ENCODE measurements at regions not wholly inside any gene's neighbourhood (a gene's known extent, or its start where the extent isn't known, plus 50 kb on each side); places are given as distances from the start of the nearest gene placed in this dataset.
"Not testable (repeated sequence)": the region's sequence is repeated elsewhere in the genome, so short reads cannot be mapped to it uniquely, and the experiment has no call there.

GRCh38 chr2:91742973-91743490 is 3051.6 kb downstream of the RPIA start:
- not testable (repeated sequence) for H3K4me2 ChIP-seq, H3K4me3 ChIP-seq

GRCh38 chr2:91743910-91744309 is 3052.4 kb downstream of the RPIA start:
- not testable (repeated sequence) for H3K36me3 ChIP-seq, H3K27ac ChIP-seq

More at GRCh38 chr2:91742973-91743490, 3051.6 kb downstream of the RPIA start:
- not testable (repeated sequence) for H3K4me1 ChIP-seq; H3K36me3 ChIP-seq; H3K9me3 ChIP-seq (replicated peaks in 1 of 11); H3K9ac ChIP-seq; H3K27ac ChIP-seq; H4K20me1 ChIP-seq; H3K27me3 ChIP-seq

GRCh38 chr2:91744700-91745141 is 3053.2 kb downstream of the RPIA start:
- H4K20me1 ChIP-seq, H3K36me3 ChIP-seq, H3K4me2 ChIP-seq, H3K4me1 ChIP-seq, H3K27ac ChIP-seq, H3K27me3 ChIP-seq, H3K4me3 ChIP-seq, H3K9ac ChIP-seq: not testable (repeated sequence)
- peaks cover 10 to 15% (median 14%) of the 10 kb centered on the region in 11 experiments; a peak in 20 of 22 replicates for H3K9me3 ChIP-seq (replicated peaks in 1 of 11)

More at GRCh38 chr2:91743910-91744309, 3052.4 kb downstream of the RPIA start:
- H4K20me1 ChIP-seq, H3K4me2 ChIP-seq, H3K4me3 ChIP-seq, H3K9ac ChIP-seq, H3K4me1 ChIP-seq, H3K27me3 ChIP-seq: not testable (repeated sequence)
- H3K9me3 ChIP-seq (replicated peaks in 1 of 11): peaks cover 9 to 13% (median 11%) of the 10 kb centered on the region in 11 experiments; a peak in 20 of 22 replicates

GRCh38 chr2:91748902-91749301 is 3057.4 kb downstream of the RPIA start:
- 0 out of 22 replicates have a peak overlapping the region, but pooled peaks of 1 of the 11 experiments have one; percentile 29 for H3K4me2 ChIP-seq

GRCh38 chr2:91749665-91750064 is 3058.2 kb downstream of the RPIA start:
- H3K27me3 ChIP-seq, H3K36me3 ChIP-seq, H3K4me1 ChIP-seq, H4K20me1 ChIP-seq, H3K4me3 ChIP-seq, H3K9ac ChIP-seq: not testable (repeated sequence)
- peak overlapping the region in 3 of 11 experiments; percentile 45 to 62 (median 46); a peak in 5 of 22 replicates for H3K27ac ChIP-seq
- peaks cover 10 to 15% (median 14%) of the 10 kb centered on the region in 11 experiments; a peak in 20 of 22 replicates for H3K9me3 ChIP-seq (replicated peaks in 1 of 11)
- H3K4me2 ChIP-seq: 0 out of 22 replicates have a peak overlapping the region, but pooled peaks of 1 of the 11 experiments have one; percentile 16

More at GRCh38 chr2:91748902-91749301, 3057.4 kb downstream of the RPIA start:
- Histone ChIP-seq H3K4me3 (peak overlapping the region in 3 of 10 experiments; percentile 20 to 42 (median 28); a peak in 3 of 20 replicates), H3K4me1 (no peaks in the 10 kb centered on the region), H3K9me3 (replicated peaks in 1 of 11) (peaks cover 10 to 15% (median 14%) of the 10 kb centered on the region in 11 experiments; a peak in 20 of 22 replicates), H3K9ac (peak overlapping the region in 1 of 11 experiments; percentile 11; a peak in 1 of 22 replicates), H3K27ac (peak overlapping the region in 3 of 11 experiments; percentile 45 to 62 (median 46); a peak in 5 of 22 replicates), H3K27me3 (no peaks in the 10 kb centered on the region), H4K20me1 (no peaks in the 10 kb centered on the region), H3K36me3 (no peaks in the 10 kb centered on the region)
- TF ChIP-seq Cebpa-rat (IDR thresholded peaks at IDR 0.05): no peak

- H3K36me3 ChIP-seq; H3K9ac ChIP-seq; H3K27ac ChIP-seq; H4K20me1 ChIP-seq; H3K9me3 ChIP-seq (replicated peaks in 1 of 11); H3K4me3 ChIP-seq; H3K27me3 ChIP-seq; H3K4me2 ChIP-seq; H3K4me1 ChIP-seq: not testable (repeated sequence)
These were observed 3068.0 kb downstream of the RPIA start for GRCh38 chr2:91759361-91759941.

- H3K4me2 ChIP-seq; H3K36me3 ChIP-seq; H3K9ac ChIP-seq; H3K4me3 ChIP-seq; H3K4me1 ChIP-seq; H4K20me1 ChIP-seq; H3K27ac ChIP-seq; H3K9me3 ChIP-seq (replicated peaks in 1 of 11); H3K27me3 ChIP-seq: not testable (repeated sequence)
These were observed 3069.2 kb downstream of the RPIA start for GRCh38 chr2:91760672-91761071.

GRCh38 chr2:91762312-91762711 is 3070.8 kb downstream of the RPIA start:
- not testable (repeated sequence) for H3K4me2 ChIP-seq; H3K27ac ChIP-seq; H3K36me3 ChIP-seq; H3K4me3 ChIP-seq; H3K9me3 ChIP-seq (replicated peaks in 1 of 11); H3K9ac ChIP-seq; H3K27me3 ChIP-seq; H4K20me1 ChIP-seq
- peaks cover 0 to 14% (median 0%) of the 10 kb centered on the region in 10 experiments; a peak in 6 of 20 replicates for H3K4me1 ChIP-seq

- H3K36me3 ChIP-seq; H3K9ac ChIP-seq; H4K20me1 ChIP-seq; H3K27me3 ChIP-seq; H3K4me3 ChIP-seq; H3K27ac ChIP-seq; H3K9me3 ChIP-seq (replicated peaks in 1 of 11): not testable (repeated sequence)
- Histone ChIP-seq H3K4me2 (0 out of 22 replicates have a peak overlapping the region, but pooled peaks of 1 of the 11 experiments have one; percentile 7), H3K4me1 (peaks cover 0 to 21% (median 0%) of the 10 kb centered on the region in 10 experiments; a peak in 6 of 20 replicates)
These were observed 3072.2 kb downstream of the RPIA start for GRCh38 chr2:91763710-91764109.

GRCh38 chr2:91764581-91765002 is 3073.1 kb downstream of the RPIA start:
- H3K27ac ChIP-seq; H3K27me3 ChIP-seq; H3K4me3 ChIP-seq; H3K36me3 ChIP-seq; H3K9me3 ChIP-seq (replicated peaks in 1 of 11); H3K4me2 ChIP-seq; H3K9ac ChIP-seq; H4K20me1 ChIP-seq: not testable (repeated sequence)
- H3K4me1 ChIP-seq: peaks cover 0 to 21% (median 0%) of the 10 kb centered on the region in 10 experiments; a peak in 6 of 20 replicates

- not testable (repeated sequence) for H3K36me3 ChIP-seq; H3K4me3 ChIP-seq; H3K4me2 ChIP-seq; H3K27me3 ChIP-seq; H3K9me3 ChIP-seq (replicated peaks in 1 of 11); H3K27ac ChIP-seq; H4K20me1 ChIP-seq; H3K9ac ChIP-seq
- H3K4me1 ChIP-seq: peaks cover 0 to 21% (median 0%) of the 10 kb centered on the region in 10 experiments; a peak in 6 of 20 replicates
These were observed 3073.7 kb downstream of the RPIA start for GRCh38 chr2:91765018-91765754.

GRCh38 chr2:91766349-91767048 is 3075.0 kb downstream of the RPIA start:
- not testable (repeated sequence) for H3K9ac ChIP-seq; H3K9me3 ChIP-seq (replicated peaks in 1 of 11); H4K20me1 ChIP-seq; H3K4me3 ChIP-seq; H3K36me3 ChIP-seq; H3K27ac ChIP-seq; H3K27me3 ChIP-seq
- Histone ChIP-seq H3K4me1 (peaks cover 0 to 21% (median 0%) of the 10 kb centered on the region in 10 experiments; a peak in 6 of 20 replicates), H3K4me2 (peak overlapping the region in 3 of 11 experiments; percentile 26 to 55 (median 53); a peak in 5 of 22 replicates)

- not testable (repeated sequence) for H3K27me3 ChIP-seq; H3K9ac ChIP-seq; H3K9me3 ChIP-seq (replicated peaks in 1 of 11); H3K36me3 ChIP-seq; H3K27ac ChIP-seq; H3K4me3 ChIP-seq; H4K20me1 ChIP-seq
- Histone ChIP-seq H3K4me2 (peak overlapping the region in 1 of 11 experiments; percentile 26; a peak in 1 of 22 replicates), H3K4me1 (peaks cover 0 to 21% (median 0%) of the 10 kb centered on the region in 10 experiments; a peak in 6 of 20 replicates)
These were observed 3076.8 kb downstream of the RPIA start for GRCh38 chr2:91768301-91768700.

All from BLaER1 treated with 17β-estradiol and CSF1 and Interleukin-3, amounts not matched to agents 10 nM and 100 nM (cell line).